H1 (cell line): ENCODE measurements at regions not wholly inside any gene's neighbourhood (a gene's known extent, or its start where the extent isn't known, plus 50 kb on each side); places are given as distances from the start of the nearest gene placed in this dataset.

Experiments used
- CBX8 ChIP-seq: fragments of 300-800, 300-1000 bp; sonication (generic); IDR thresholded peaks from 2 replicates; pipeline ENCODE4 v1.7.1; 2016; ENCODE audit warnings: low read depth, low read length, borderline replicate concordance
- POLR2A ChIP-seq, 2 experiments: IDR thresholded peaks; 1 replicate in 1 of 2; 2 replicates in 1 of 2; pipeline ENCODE4 v1.6.1; 2011; ENCODE audit warnings: low read depth in 2 of 2, low read length in 2 of 2, mild to moderate bottlenecking in 2 of 2; ENCODE audit errors: control extremely low read depth in 1 of 2
- TF ChIP-seq, protein P1 (sequence below): IDR thresholded peaks from 2 replicates; pipeline ENCODE4 v1.6.1; 2012; ENCODE audit warnings: inconsistent platforms

- TF ChIP-seq CBX8 (no peak), POLR2A (IDR thresholded peaks at IDR 0.05; ENCODE audit: control extremely low read depth in 1 of 2, low read depth in 2 of 2, low read length in 2 of 2) (no peak)
- TF ChIP-seq, protein P1, sequence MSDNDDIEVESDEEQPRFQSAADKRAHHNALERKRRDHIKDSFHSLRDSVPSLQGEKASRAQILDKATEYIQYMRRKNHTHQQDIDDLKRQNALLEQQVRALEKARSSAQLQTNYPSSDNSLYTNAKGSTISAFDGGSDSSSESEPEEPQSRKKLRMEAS = no peak
Measured at GRCh38 chr6:94005835-94006234, 586.5 kb upstream of the EPHA7 start.
